GM23338 (cell line): ENCODE measurements at regions not wholly inside any gene's neighbourhood (a gene's known extent, or its start where the extent isn't known, plus 50 kb on each side); places are given as distances from the start of the nearest gene placed in this dataset.

Source experiments
- CREB1 ChIP-seq: fragments of 250-450 bp; sonication (Bioruptor Pico); IDR thresholded peaks from 2 replicates; pipeline ENCODE4 v1.5.0; 2020; ENCODE audit warnings: low read depth, mild to moderate bottlenecking, moderate library complexity
- CTCF ChIP-seq, 2 experiments: fragments of 200-600 bp in 1 of 2; sonication (generic) in 1 of 2; conservative IDR thresholded peaks; 2 replicates each; pipeline versions ENCODE4 v1.5.1 to v1.6.1; 2016 to 2017; ENCODE audit warnings: antibody characterized with exemption in 2 of 2, low read depth in 2 of 2, mild to moderate bottlenecking in 2 of 2, moderate library complexity in 1 of 2
- ETS1 ChIP-seq: IDR thresholded peaks from 2 replicates; pipeline ENCODE4 v1.6.1; 2016; ENCODE audit warnings: antibody characterized with exemption
- EZH2 ChIP-seq: fragments of 200-600 bp; sonication (generic); IDR thresholded peaks from one replicate; pipeline ENCODE4 v1.8.0; 2017; ENCODE audit warnings: antibody characterized with exemption, mild to moderate bottlenecking, low read depth; ENCODE audit not compliant: unreplicated experiment
- EZH2phosphoT487 ChIP-seq: fragments of 200-600 bp; sonication (generic); IDR thresholded peaks from one replicate; pipeline ENCODE4 v1.8.1; 2018; ENCODE audit warnings: antibody characterized with exemption; ENCODE audit not compliant: unreplicated experiment
- JUNB ChIP-seq: IDR thresholded peaks from one replicate; pipeline ENCODE4 v1.6.1; 2016; ENCODE audit warnings: antibody characterized with exemption; ENCODE audit not compliant: unreplicated experiment
- NANOG ChIP-seq: IDR thresholded peaks from 2 replicates; pipeline ENCODE4 v1.6.1; 2016; ENCODE audit warnings: antibody characterized with exemption, borderline replicate concordance
- POLR2AphosphoS5 ChIP-seq: IDR thresholded peaks from 2 replicates; pipeline ENCODE4 v1.6.1; 2016; ENCODE audit warnings: antibody characterized with exemption, low read depth
- REST ChIP-seq: IDR thresholded peaks from one replicate; pipeline ENCODE4 v1.6.1; 2018; ENCODE audit warnings: antibody characterized with exemption; ENCODE audit not compliant: unreplicated experiment
- STAT1 ChIP-seq: IDR thresholded peaks from one replicate; pipeline ENCODE4 v1.6.1; 2016; ENCODE audit warnings: antibody characterized with exemption; ENCODE audit not compliant: unreplicated experiment
- ZNF331 ChIP-seq: fragments of 250-450 bp; sonication (Bioruptor Pico); IDR thresholded peaks from 2 replicates; pipeline ENCODE4 v1.5.0; 2020; ENCODE audit warnings: low read depth, mild to moderate bottlenecking, moderate library complexity

- TF ChIP-seq CTCF (conservative IDR thresholded peaks at IDR 0.05; ENCODE audit: low read depth in 2 of 2) (no peak), STAT1 (no peak), EZH2phosphoT487 (no peak), POLR2AphosphoS5 (no peak), EZH2 (no peak), REST (no peak), ZNF331 (no peak), JUNB (no peak), CREB1 (CRISPR knock-in tag) (no peak), ETS1 (no peak), NANOG (no peak)
Observed at GRCh38 chr14:96975116-96975515, 177.9 kb downstream of the VRK1 start.
